A673 (cell line): ENCODE measurements at regions not wholly inside any gene's neighbourhood (a gene's known extent, or its start where the extent isn't known, plus 50 kb on each side); places are given as distances from the start of the nearest gene placed in this dataset.

Experiments
- BruUV-seq: library from RNA; stranded (reverse); fragments of 400-500 nt; replicated peaks from 2 replicates; lab custom pipeline; 2021; lab: Mats Ljungman, UMichigan
- CTCF ChIA-PET: fragments of 300-600 bp; sonication (Branson Sonifier 250); formaldehyde crosslinking; loops from one replicate; lab custom pipeline; 2022; ENCODE audit warnings: antibody characterized with exemption; lab: Charles Lee
- POLR2A ChIA-PET: fragments of 300-600 bp; sonication (Branson Sonifier 250); formaldehyde crosslinking; loops from one replicate; lab custom pipeline; 2022; ENCODE audit warnings: antibody characterized with exemption; ENCODE audit not compliant: low non-redundant PET; lab: Charles Lee
- DNase-seq: peaks from one replicate; pipeline ENCODE4 v3.0.0-alpha.2; 2015; ENCODE audit warnings: low spot score
- H3K27ac ChIP-seq: fragments of 200-600 bp; sonication (generic); 2 replicates; pipeline ENCODE4 v1.5.1; 2016; ENCODE audit warnings: mixed run types, low read depth, mild to moderate bottlenecking, mixed read lengths, antibody characterized with exemption, low read length; ENCODE audit not compliant: poor library complexity, severe bottlenecking
- H3K27me3 ChIP-seq: fragments of 200-600 bp; sonication (generic); replicated peaks from 2 replicates; pipeline ENCODE4 v1.6.1; 2017; ENCODE audit warnings: mixed run types, low read depth, mild to moderate bottlenecking, mixed read lengths, antibody characterized with exemption, low read length; ENCODE audit not compliant: insufficient read depth, poor library complexity
- H3K36me3 ChIP-seq: fragments of 200-600 bp; sonication (generic); 2 replicates; pipeline ENCODE4 v1.6.1; 2016; ENCODE audit warnings: mixed run types, mild to moderate bottlenecking, mixed read lengths, antibody characterized with exemption, low read length; ENCODE audit not compliant: insufficient read depth, poor library complexity, severe bottlenecking
- H3K4me1 ChIP-seq: fragments of 200-600 bp; sonication (generic); 2 replicates; pipeline ENCODE4 v1.6.1; 2017; ENCODE audit warnings: mixed run types, mild to moderate bottlenecking, mixed read lengths, antibody characterized with exemption, low read length; ENCODE audit not compliant: insufficient read depth, poor library complexity, severe bottlenecking
- H3K4me3 ChIP-seq: fragments of 200-600 bp; sonication (generic); 2 replicates; pipeline ENCODE4 v1.5.1; 2016; ENCODE audit warnings: low read depth, mixed run types, mild to moderate bottlenecking, mixed read lengths, low read length; ENCODE audit not compliant: poor library complexity, severe bottlenecking
- H3K9me3 ChIP-seq: fragments of 200-600 bp; sonication (generic); 2 replicates; pipeline ENCODE4 v1.6.1; 2016; ENCODE audit warnings: mixed run types, low read depth, mild to moderate bottlenecking, mixed read lengths, antibody characterized with exemption, low read length; ENCODE audit not compliant: poor library complexity, severe bottlenecking
- EZH2 ChIP-seq: fragments of 200-600 bp; sonication (generic); IDR thresholded peaks from 2 replicates; pipeline ENCODE4 v1.6.1; 2017; ENCODE audit warnings: borderline replicate concordance, low read depth, mild to moderate bottlenecking, mixed read lengths, antibody characterized with exemption, low read length; ENCODE audit not compliant: poor library complexity, severe bottlenecking
- intact Hi-C: fragments of 100-400 bp; cut with micrococcal nuclease; formaldehyde crosslinking; loops from one replicate; pipeline ENCODE4 v1.10.0; 2022; ENCODE audit not compliant: unreplicated experiment
- TF ChIP-seq, protein P1 (sequence below): fragments of 300-800, 200-600 bp; sonication (generic); conservative IDR thresholded peaks from 2 replicates; pipeline ENCODE4 v1.5.1; 2017; ENCODE audit warnings: low read depth, mild to moderate bottlenecking, antibody characterized with exemption, low read length, moderate library complexity, mixed read lengths

DNA sequence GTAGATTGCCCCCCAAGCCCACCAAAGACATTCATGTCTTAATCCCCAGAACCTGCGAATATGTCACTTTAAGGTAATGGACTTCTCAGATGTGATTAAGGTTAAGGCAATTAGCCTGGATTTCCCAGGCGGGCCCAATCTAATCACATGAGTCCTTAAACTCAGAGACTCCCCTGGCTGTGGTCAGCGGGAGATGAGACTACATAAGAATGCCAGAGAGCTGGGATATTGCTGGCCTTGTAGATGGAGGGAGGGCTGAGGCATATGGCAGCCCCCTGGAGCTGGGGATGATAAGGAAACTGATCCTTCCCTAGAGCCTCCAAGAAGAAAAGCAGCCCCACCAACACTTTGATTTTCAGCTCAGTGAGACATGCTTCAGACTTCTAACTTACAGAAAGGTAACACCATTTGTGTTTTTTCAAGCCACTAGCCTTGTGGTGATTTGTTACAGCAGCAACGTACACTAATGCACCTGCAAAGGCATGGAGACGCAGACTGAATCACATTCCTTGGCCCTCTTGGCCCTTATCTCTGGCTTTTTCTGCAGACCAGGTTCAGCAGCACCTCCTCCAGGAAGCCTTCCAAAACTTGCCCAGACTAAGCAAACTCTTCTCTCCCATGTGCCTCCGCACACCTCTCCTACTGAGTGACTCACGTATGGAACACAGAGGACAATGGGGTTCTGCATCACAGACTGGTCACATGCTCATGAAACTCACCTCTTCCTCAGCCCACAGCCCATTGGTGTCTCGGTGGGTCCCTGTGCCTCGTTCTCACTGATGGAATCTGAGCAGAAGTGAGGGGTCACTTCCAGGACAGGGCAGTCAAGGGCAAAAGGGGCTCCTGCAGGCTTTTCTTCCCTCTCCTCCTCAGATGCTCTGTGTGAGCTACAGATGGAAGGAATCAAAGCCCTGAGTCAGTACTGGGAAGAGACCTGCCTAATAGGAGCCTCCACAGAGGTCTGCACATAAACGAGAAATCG lies 86.3 kb upstream of the HMGXB4 start:
- intact Hi-C loops, result no loop called here
- no peaks in the 10 kb centered on the region for H3K36me3 ChIP-seq
- H3K27me3 ChIP-seq, result no peaks in the 10 kb centered on the region
- no peaks in the 10 kb centered on the region for H3K9me3 ChIP-seq
- BruUV-seq, result no TSS peak
- DNase-seq, result no peak
- CTCF ChIA-PET, result no interaction called here
- no peak overlapping the region for H3K4me3 ChIP-seq
- H3K27ac ChIP-seq, result no peak overlapping the region
- POLR2A ChIA-PET, result no interaction called here
- TF ChIP-seq, protein P1, sequence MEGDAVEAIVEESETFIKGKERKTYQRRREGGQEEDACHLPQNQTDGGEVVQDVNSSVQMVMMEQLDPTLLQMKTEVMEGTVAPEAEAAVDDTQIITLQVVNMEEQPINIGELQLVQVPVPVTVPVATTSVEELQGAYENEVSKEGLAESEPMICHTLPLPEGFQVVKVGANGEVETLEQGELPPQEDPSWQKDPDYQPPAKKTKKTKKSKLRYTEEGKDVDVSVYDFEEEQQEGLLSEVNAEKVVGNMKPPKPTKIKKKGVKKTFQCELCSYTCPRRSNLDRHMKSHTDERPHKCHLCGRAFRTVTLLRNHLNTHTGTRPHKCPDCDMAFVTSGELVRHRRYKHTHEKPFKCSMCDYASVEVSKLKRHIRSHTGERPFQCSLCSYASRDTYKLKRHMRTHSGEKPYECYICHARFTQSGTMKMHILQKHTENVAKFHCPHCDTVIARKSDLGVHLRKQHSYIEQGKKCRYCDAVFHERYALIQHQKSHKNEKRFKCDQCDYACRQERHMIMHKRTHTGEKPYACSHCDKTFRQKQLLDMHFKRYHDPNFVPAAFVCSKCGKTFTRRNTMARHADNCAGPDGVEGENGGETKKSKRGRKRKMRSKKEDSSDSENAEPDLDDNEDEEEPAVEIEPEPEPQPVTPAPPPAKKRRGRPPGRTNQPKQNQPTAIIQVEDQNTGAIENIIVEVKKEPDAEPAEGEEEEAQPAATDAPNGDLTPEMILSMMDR, result no peak
- TF ChIP-seq EZH2, result no peak
- no peaks in the 10 kb centered on the region for H3K4me1 ChIP-seq

DNA sequence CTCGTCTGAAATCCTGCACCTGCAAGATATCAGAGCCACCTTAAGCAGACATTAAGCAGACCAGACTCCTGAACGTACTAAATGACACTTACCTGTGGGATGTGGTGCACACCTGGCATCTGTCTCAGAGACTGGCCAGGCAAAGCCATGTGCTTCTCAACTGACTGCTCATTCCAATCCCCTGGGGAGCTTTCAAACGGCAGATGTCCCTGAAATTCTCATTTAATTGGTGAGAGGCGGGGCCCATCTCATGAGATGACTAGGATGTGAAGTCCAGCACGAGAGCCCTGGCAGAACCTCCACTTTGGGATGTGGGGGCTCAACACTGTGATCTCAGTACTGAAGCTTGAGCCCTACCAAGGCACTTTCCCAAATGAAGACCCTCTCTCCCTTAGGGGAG lies 84.9 kb upstream of the HMGXB4 start:
- no TSS peak for BruUV-seq

DNA sequence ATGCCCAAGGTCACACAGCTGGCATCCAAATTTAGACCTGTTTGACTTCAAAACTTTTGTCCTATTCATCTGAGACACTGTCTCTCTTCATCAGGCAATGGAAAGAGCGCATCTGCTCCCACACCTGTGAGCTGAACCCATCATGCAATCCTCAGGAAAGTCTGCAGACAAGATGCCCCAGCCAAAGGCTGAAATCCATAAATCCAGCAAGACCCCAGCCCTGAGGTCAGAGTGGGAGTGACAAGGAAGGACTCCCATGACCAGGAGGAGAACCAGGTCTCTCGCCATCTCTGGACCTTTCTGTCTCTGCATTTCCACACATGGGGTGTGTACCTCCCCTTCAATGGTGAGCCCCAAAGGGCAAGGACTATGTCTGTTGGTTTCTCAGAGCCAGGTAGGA lies 83.6 kb upstream of the HMGXB4 start:
- intact Hi-C loops, result no loop called here
- TF ChIP-seq, protein P1, result no peak
- no peak for TF ChIP-seq EZH2
- Histone ChIP-seq H3K4me1 (no peaks in the 10 kb centered on the region), H3K27ac (no peak overlapping the region), H3K9me3 (no peaks in the 10 kb centered on the region), H3K36me3 (no peaks in the 10 kb centered on the region), H3K27me3 (no peaks in the 10 kb centered on the region), H3K4me3 (no peak overlapping the region)
- no peak for DNase-seq
- POLR2A ChIA-PET, result no interaction called here
- no TSS peak for BruUV-seq
- CTCF ChIA-PET, result no interaction called here

More for the DNA sequence above, 84.9 kb upstream of the HMGXB4 start:
- POLR2A ChIA-PET, result no interaction called here
- Histone ChIP-seq H3K9me3 (no peaks in the 10 kb centered on the region), H3K36me3 (no peaks in the 10 kb centered on the region), H3K27me3 (no peaks in the 10 kb centered on the region), H3K4me1 (no peaks in the 10 kb centered on the region), H3K27ac (no peak overlapping the region), H3K4me3 (no peak overlapping the region)
- CTCF ChIA-PET, result no interaction called here
- peak; percentile 40 for DNase-seq
- TF ChIP-seq, protein P1, result no peak
- no peak for TF ChIP-seq EZH2
- intact Hi-C loops, result no loop called here
